ENCODE measurements at regions not wholly inside any gene's neighbourhood (a gene's known extent, or its start where the extent isn't known, plus 50 kb on each side); places are given as distances from the start of the nearest gene placed in this dataset.

DNA sequence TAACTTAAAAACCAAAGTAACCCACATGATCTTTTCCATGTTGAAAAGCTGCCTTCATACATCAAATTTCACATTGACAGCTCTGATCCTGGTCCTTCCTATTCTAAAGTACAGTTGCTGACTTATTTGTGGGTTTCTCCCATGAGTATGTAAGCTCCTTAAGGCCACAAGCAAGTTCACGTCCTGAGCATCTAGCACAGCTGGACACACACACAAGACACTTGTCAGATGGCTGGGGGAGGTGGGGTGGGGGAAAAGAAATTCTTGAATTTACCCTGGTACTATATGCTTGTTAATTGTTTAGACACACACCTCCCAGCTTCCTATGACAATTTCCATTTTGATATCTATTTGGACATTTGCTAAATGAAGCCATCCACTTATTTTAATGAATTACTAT lies 162.8 kb downstream of the ZIC5 start:
- DNase-seq = no peak
- H3K27ac Mint-ChIP-seq (ENCODE audit: unreplicated experiment) = no peak overlapping the region
- H3K9me3 Mint-ChIP-seq (ENCODE audit: unreplicated experiment) = peaks cover 4% of the 10 kb centered on the region
- TF ChIP-seq CTCF (IDR thresholded peaks at IDR 0.05; ENCODE audit: partially characterized antibody, unreplicated experiment) = no peak
- peaks cover 31% of the 10 kb centered on the region for H3K4me1 Mint-ChIP-seq (ENCODE audit: low read depth, unreplicated experiment)
- no peak overlapping the region for H3K4me3 Mint-ChIP-seq (ENCODE audit: unreplicated experiment)
- H3K36me3 Mint-ChIP-seq (ENCODE audit: unreplicated experiment) = no peaks in the 10 kb centered on the region
- H3K27me3 Mint-ChIP-seq (ENCODE audit: unreplicated experiment) = peaks cover 3% of the 10 kb centered on the region

DNA sequence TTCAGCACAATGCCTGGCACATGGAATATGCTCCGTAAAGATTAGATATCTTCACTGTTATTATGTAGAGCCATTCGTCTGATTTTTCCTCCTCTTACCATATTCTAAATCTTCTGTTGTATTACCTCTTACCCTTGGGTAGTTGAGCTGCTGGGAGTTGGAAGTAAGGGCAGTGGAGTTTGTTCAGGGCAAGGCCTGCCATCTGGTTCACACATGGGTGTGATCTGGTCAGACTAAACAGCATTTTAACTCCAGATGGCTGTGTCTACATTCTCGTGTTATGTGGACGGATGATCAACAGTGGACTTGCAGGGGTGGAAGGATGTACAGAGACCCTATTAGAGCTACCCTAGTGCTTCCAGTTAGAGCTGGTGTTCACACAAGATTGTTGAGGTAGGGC lies 164.9 kb downstream of the ZIC5 start:
- Mint-ChIP-seq H3K36me3 (ENCODE audit: unreplicated experiment) (no peaks in the 10 kb centered on the region), H3K27me3 (ENCODE audit: unreplicated experiment) (peaks cover 8% of the 10 kb centered on the region), H3K4me3 (ENCODE audit: unreplicated experiment) (no peak overlapping the region), H3K9me3 (ENCODE audit: unreplicated experiment) (peaks cover 4% of the 10 kb centered on the region), H3K27ac (ENCODE audit: unreplicated experiment) (peak overlapping the region; percentile 60), H3K4me1 (ENCODE audit: low read depth, unreplicated experiment) (peaks cover 31% of the 10 kb centered on the region)
- TF ChIP-seq CTCF (IDR thresholded peaks at IDR 0.05; ENCODE audit: partially characterized antibody, unreplicated experiment) = no peak
- no peak for DNase-seq

GRCh38 chr13:99805361-99805760 lies 166.2 kb downstream of the ZIC5 start:
- DNase-seq = peak; percentile 41
- peak overlapping the region; percentile 44 for H3K4me3 Mint-ChIP-seq (ENCODE audit: unreplicated experiment)
- TF ChIP-seq CTCF (IDR thresholded peaks at IDR 0.05; ENCODE audit: partially characterized antibody, unreplicated experiment) = no peak

DNA sequence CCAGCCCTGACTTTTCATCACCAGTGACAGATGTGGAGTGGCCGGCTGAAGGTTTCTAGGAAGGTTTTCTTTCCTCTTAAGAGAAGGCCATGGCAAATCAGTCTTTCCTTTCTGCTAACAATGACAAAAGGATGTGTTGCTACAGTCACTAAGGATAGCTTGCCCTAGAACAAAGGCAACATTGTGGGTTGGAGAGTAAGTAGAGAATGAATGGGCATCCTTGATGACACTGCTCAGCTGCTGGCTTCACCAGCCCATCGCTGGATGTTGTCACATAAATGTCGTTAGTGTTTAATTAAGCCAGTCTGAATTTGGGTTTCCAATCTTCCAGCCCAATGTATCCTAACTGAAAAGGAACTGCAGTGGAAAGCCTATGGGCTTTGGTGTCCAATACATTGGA lies 168.4 kb downstream of the ZIC5 start:
- H3K36me3 Mint-ChIP-seq (ENCODE audit: unreplicated experiment) = no peaks in the 10 kb centered on the region
- peaks cover 8% of the 10 kb centered on the region for H3K27me3 Mint-ChIP-seq (ENCODE audit: unreplicated experiment)
- DNase-seq = no peak
- peaks cover 37% of the 10 kb centered on the region for H3K4me1 Mint-ChIP-seq (ENCODE audit: low read depth, unreplicated experiment)
- TF ChIP-seq CTCF (IDR thresholded peaks at IDR 0.05; ENCODE audit: partially characterized antibody, unreplicated experiment) = no peak
- peaks cover 5% of the 10 kb centered on the region for H3K9me3 Mint-ChIP-seq (ENCODE audit: unreplicated experiment)
- no peak overlapping the region for H3K27ac Mint-ChIP-seq (ENCODE audit: unreplicated experiment)
- H3K4me3 Mint-ChIP-seq (ENCODE audit: unreplicated experiment) = no peak overlapping the region

More at GRCh38 chr13:99805361-99805760, 166.2 kb downstream of the ZIC5 start:
- peaks cover 31% of the 10 kb centered on the region for H3K4me1 Mint-ChIP-seq (ENCODE audit: low read depth, unreplicated experiment)
- H3K27ac Mint-ChIP-seq (ENCODE audit: unreplicated experiment) = no peak overlapping the region
- no peaks in the 10 kb centered on the region for H3K36me3 Mint-ChIP-seq (ENCODE audit: unreplicated experiment)
- H3K27me3 Mint-ChIP-seq (ENCODE audit: unreplicated experiment) = peaks cover 8% of the 10 kb centered on the region
- peaks cover 4% of the 10 kb centered on the region for H3K9me3 Mint-ChIP-seq (ENCODE audit: unreplicated experiment)

DNA sequence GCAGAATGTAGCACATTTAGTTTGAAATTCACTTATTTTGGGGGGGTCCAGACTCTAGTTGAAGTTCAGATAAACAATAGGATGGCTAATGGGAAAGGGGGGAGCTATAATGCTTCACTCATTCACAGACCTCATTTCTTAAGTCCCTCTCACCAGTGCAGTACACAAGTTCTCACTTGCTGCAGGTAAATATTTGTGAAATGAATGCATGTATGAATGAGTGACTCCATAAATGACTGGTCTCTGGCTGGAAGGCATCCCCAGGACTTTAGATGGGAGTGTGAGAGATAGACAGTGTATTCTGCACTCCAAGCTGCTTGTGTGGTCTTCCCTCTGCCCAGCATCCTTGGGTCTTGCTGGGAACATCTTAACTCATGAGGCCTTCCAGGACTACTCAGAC lies 169.2 kb downstream of the ZIC5 start:
- Mint-ChIP-seq H3K27ac (ENCODE audit: unreplicated experiment) (no peak overlapping the region), H3K9me3 (ENCODE audit: unreplicated experiment) (peaks cover 5% of the 10 kb centered on the region), H3K4me1 (ENCODE audit: low read depth, unreplicated experiment) (peaks cover 40% of the 10 kb centered on the region), H3K36me3 (ENCODE audit: unreplicated experiment) (no peaks in the 10 kb centered on the region), H3K4me3 (ENCODE audit: unreplicated experiment) (no peak overlapping the region), H3K27me3 (ENCODE audit: unreplicated experiment) (peaks cover 6% of the 10 kb centered on the region)
- DNase-seq = no peak
- TF ChIP-seq CTCF (IDR thresholded peaks at IDR 0.05; ENCODE audit: partially characterized antibody, unreplicated experiment) = no peak
